ENCODE measurements at regions not wholly inside any gene's neighbourhood (a gene's known extent, or its start where the extent isn't known, plus 50 kb on each side); places are given as distances from the start of the nearest gene placed in this dataset.

DNA sequence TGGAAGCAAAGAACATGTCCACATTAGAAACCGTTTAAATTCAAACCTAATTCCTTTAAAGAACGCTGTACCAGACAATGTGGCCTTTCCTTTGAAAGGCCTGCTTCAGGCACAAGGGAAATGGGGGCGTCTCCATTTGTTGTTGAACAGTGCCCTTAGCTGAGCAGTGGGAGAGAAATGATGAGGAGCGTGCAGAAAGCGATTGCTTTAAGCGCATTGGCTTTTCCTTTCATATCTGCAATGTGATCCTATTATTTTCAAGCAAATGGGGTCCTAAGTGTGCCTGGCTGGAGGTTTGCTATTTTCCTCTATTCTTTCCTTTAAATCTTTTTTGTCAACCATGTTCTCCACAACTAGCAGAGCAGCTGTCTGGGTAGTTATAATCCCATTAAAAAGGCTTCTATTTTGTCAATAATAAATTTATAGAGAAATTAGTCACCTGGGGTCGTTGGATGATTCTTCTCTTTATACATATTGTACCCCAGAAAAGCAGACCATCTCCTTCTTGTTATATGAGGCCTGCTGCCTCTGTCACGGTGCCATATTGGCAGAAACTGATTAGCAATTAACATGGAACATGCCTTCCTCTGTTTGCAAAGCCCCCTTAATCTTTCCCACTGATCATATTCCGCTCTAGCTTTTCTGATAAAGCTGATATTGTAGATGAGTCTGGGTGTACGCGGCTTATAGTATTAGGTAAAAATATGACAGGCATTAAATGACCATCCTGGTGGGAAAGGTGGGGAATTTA, 151.1 kb upstream of the JAG1 start:
- TF ChIP-seq, protein P1, sequence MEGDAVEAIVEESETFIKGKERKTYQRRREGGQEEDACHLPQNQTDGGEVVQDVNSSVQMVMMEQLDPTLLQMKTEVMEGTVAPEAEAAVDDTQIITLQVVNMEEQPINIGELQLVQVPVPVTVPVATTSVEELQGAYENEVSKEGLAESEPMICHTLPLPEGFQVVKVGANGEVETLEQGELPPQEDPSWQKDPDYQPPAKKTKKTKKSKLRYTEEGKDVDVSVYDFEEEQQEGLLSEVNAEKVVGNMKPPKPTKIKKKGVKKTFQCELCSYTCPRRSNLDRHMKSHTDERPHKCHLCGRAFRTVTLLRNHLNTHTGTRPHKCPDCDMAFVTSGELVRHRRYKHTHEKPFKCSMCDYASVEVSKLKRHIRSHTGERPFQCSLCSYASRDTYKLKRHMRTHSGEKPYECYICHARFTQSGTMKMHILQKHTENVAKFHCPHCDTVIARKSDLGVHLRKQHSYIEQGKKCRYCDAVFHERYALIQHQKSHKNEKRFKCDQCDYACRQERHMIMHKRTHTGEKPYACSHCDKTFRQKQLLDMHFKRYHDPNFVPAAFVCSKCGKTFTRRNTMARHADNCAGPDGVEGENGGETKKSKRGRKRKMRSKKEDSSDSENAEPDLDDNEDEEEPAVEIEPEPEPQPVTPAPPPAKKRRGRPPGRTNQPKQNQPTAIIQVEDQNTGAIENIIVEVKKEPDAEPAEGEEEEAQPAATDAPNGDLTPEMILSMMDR (IDR thresholded peaks at IDR 0.05), result no peak
- no peak for TF ChIP-seq POLR2A (IDR thresholded peaks at IDR 0.05)

All from uterus (tissue), 2 donors.